Prostate gland (tissue), 2 donors: ENCODE measurements at regions not wholly inside any gene's neighbourhood (a gene's known extent, or its start where the extent isn't known, plus 50 kb on each side); places are given as distances from the start of the nearest gene placed in this dataset.

Experiments
- DNase-seq: peaks from one replicate; pipeline ENCODE4 v3.0.0-alpha.2; 2019; ENCODE audit warnings: low spot score
- H3K27ac ChIP-seq, 2 donors: fragments of 200-600 bp; sonication (generic); 2 replicates each; pipeline ENCODE4 v1.5.1; 2017 to 2019
- H3K27me3 ChIP-seq: fragments of 200-600 bp; sonication (generic); replicated peaks from 2 replicates; pipeline ENCODE4 v1.5.1; 2019; ENCODE audit not compliant: insufficient read depth
- H3K36me3 ChIP-seq, 2 donors: fragments of 200-600 bp; sonication (generic); 1 replicate in 1 of 2; 2 replicates in 1 of 2; pipeline versions ENCODE4 v1.5.1 to v1.8.1; 2017 to 2019
- H3K4me1 ChIP-seq: fragments of 200-600 bp; sonication (generic); replicated peaks from 2 replicates; pipeline ENCODE4 v1.5.1; 2019
- H3K4me3 ChIP-seq, 2 donors: fragments of 200-600 bp; sonication (generic); 2 replicates each; pipeline ENCODE4 v1.5.1; 2017 to 2019
- H3K9me3 ChIP-seq: fragments of 200-600 bp; sonication (generic); 2 replicates; pipeline ENCODE4 v1.5.1; 2017
- CTCF ChIP-seq, 4 experiments: fragments of 200-600 bp in 2 of 4; fragments of 450-650 bp in 2 of 4; sonication (generic) in 2 of 4; IDR thresholded peaks; 1 replicate in 3 of 4; 2 replicates in 1 of 4; pipeline ENCODE4 v1.5.1; 2016 to 2019; ENCODE audit warnings: antibody characterized with exemption in 4 of 4, mild to moderate bottlenecking in 2 of 4, moderate library complexity in 2 of 4
- POLR2A ChIP-seq: fragments of 450-650 bp; IDR thresholded peaks from one replicate; pipeline ENCODE4 v1.6.1; 2016; ENCODE audit warnings: antibody characterized with exemption, mild to moderate bottlenecking
- POLR2AphosphoS5 ChIP-seq: sonication (generic); formaldehyde crosslinking; IDR thresholded peaks from one replicate; pipeline ENCODE4 v1.6.1; 2017; ENCODE audit warnings: antibody characterized with exemption
- WGBS: methylation state at CpG from one replicate; pipeline ENCODE4 v1.1.5; 2018; 5-methylcytosine and 5-hydroxymethylcytosine counted together
- intact Hi-C: fragments of 100-400 bp; cut with DNase I; formaldehyde crosslinking; loops from one replicate; pipeline ENCODE4 v1.14.2; 2022

- WGBS = 95% methylated on average over 10 of the region's 10 CpGs
- intact Hi-C loops = no loop called here
- no peak overlapping the region for H3K4me3 ChIP-seq
These were observed 206.3 kb downstream of the RAB11FIP4 start for GRCh38 chr17:31597646-31598398.

GRCh38 chr17:31596382-31597323 lies 205.2 kb downstream of the RAB11FIP4 start:
- Histone ChIP-seq H3K4me3 (no peak overlapping the region), H3K9me3 (no peaks in the 10 kb centered on the region), H3K4me1 (no peaks in the 10 kb centered on the region), H3K27me3 (no peaks in the 10 kb centered on the region), H3K36me3 (no peaks in the 10 kb centered on the region), H3K27ac (no peak overlapping the region)
- TF ChIP-seq CTCF (IDR thresholded peaks at IDR 0.05) (no peak), POLR2AphosphoS5 (peak; percentile 40)
- 53% methylated on average over 13 of the region's 16 CpGs for WGBS
- intact Hi-C loops = no loop called here
- no peak for DNase-seq

More at GRCh38 chr17:31597646-31598398, 206.3 kb downstream of the RAB11FIP4 start:
- no peaks in the 10 kb centered on the region for H3K36me3 ChIP-seq
- no peaks in the 10 kb centered on the region for H3K27me3 ChIP-seq
- no peaks in the 10 kb centered on the region for H3K9me3 ChIP-seq
- no peak overlapping the region for H3K27ac ChIP-seq
- H3K4me1 ChIP-seq = no peaks in the 10 kb centered on the region
- DNase-seq = no peak
- TF ChIP-seq POLR2A (no peak), CTCF (IDR thresholded peaks at IDR 0.05) (no peak), POLR2AphosphoS5 (no peak)

- H3K27ac ChIP-seq = no peak overlapping the region
- 81% methylated on average over 10 of the region's 10 CpGs for WGBS
- no peak overlapping the region for H3K4me3 ChIP-seq
- TF ChIP-seq POLR2A (no peak), CTCF (IDR thresholded peaks at IDR 0.05) (no peak), POLR2AphosphoS5 (no peak)
- H3K4me1 ChIP-seq = no peaks in the 10 kb centered on the region
- H3K36me3 ChIP-seq = no peaks in the 10 kb centered on the region
- H3K9me3 ChIP-seq = no peaks in the 10 kb centered on the region
- intact Hi-C loops = no loop called here
- H3K27me3 ChIP-seq = no peaks in the 10 kb centered on the region
- DNase-seq = no peak
These were observed 204.3 kb downstream of the RAB11FIP4 start for GRCh38 chr17:31595666-31596381.

- DNase-seq = no peak
- H3K9me3 ChIP-seq = no peaks in the 10 kb centered on the region
- 76% methylated on average over 2 of the region's 2 CpGs for WGBS
- H3K4me1 ChIP-seq = no peaks in the 10 kb centered on the region
- H3K27me3 ChIP-seq = no peaks in the 10 kb centered on the region
- H3K4me3 ChIP-seq = no peak overlapping the region
- TF ChIP-seq POLR2AphosphoS5 (no peak), POLR2A (no peak), CTCF (IDR thresholded peaks at IDR 0.05) (no peak)
- H3K36me3 ChIP-seq = no peaks in the 10 kb centered on the region
- no peak overlapping the region for H3K27ac ChIP-seq
- intact Hi-C loops = no loop called here
These were observed 203.6 kb downstream of the RAB11FIP4 start for GRCh38 chr17:31595076-31595475.
